NCI-H1092 (cell line): ENCODE measurements at regions not wholly inside any gene's neighbourhood (a gene's known extent, or its start where the extent isn't known, plus 50 kb on each side); places are given as distances from the start of the nearest gene placed in this dataset.

Source experiments
- DNase-seq: peaks from one replicate; lab custom pipeline; 2025; lab: John Stamatoyannopoulos, UW

- DNase-seq = no peak
These were observed 76.3 kb upstream of the RBBP8 start for GRCh38 chr18:22856870-22857269.

- no peak for DNase-seq
These were observed 75.0 kb upstream of the RBBP8 start for GRCh38 chr18:22858121-22858520.

GRCh38 chr18:22860807-22861206, 72.3 kb upstream of the RBBP8 start:
- DNase-seq = no peak

GRCh38 chr18:22865354-22866116, 67.6 kb upstream of the RBBP8 start:
- DNase-seq = no peak

GRCh38 chr18:22868831-22869230, 64.3 kb upstream of the RBBP8 start:
- no peak for DNase-seq

- DNase-seq = no peak
These were observed 61.2 kb upstream of the RBBP8 start for GRCh38 chr18:22871809-22872525.

- DNase-seq = no peak
These were observed 60.1 kb upstream of the RBBP8 start for GRCh38 chr18:22872900-22873537.

GRCh38 chr18:22879293-22879692, 53.8 kb upstream of the RBBP8 start:
- no peak for DNase-seq

GRCh38 chr18:22882084-22882483, 51.0 kb upstream of the RBBP8 start:
- no peak for DNase-seq

- DNase-seq = no peak
These were observed 49.9 kb upstream of the RBBP8 start for GRCh38 chr18:22883179-22883578.
